ENCODE measurements at regions not wholly inside any gene's neighbourhood (a gene's known extent, or its start where the extent isn't known, plus 50 kb on each side); places are given as distances from the start of the nearest gene placed in this dataset.

- Histone ChIP-seq H3K27ac (no peak overlapping the region), H3K4me1 (no peaks in the 10 kb centered on the region), H4K20me1 (no peaks in the 10 kb centered on the region), H3K36me3 (no peaks in the 10 kb centered on the region), H3K4me3 (no peak overlapping the region), H3K4me2 (no peak overlapping the region), H3K9ac (no peak overlapping the region), H3K27me3 (no peaks in the 10 kb centered on the region), H3K9me3 (no peaks in the 10 kb centered on the region)
- no peak for TF ChIP-seq Cebpa-rat (IDR thresholded peaks at IDR 0.05)
Observed at GRCh38 chr7:35508623-35509400, 186.1 kb downstream of the HERPUD2 start.

- H3K4me3 ChIP-seq = no peak overlapping the region
- no peak overlapping the region for H3K9ac ChIP-seq
- no peak overlapping the region for H3K4me2 ChIP-seq
- no peaks in the 10 kb centered on the region for H4K20me1 ChIP-seq
- no peaks in the 10 kb centered on the region for H3K36me3 ChIP-seq
- H3K27me3 ChIP-seq = no peaks in the 10 kb centered on the region
- no peaks in the 10 kb centered on the region for H3K4me1 ChIP-seq
- no peaks in the 10 kb centered on the region for H3K9me3 ChIP-seq
- no peak for TF ChIP-seq Cebpa-rat (IDR thresholded peaks at IDR 0.05)
- no peak overlapping the region for H3K27ac ChIP-seq
Observed at GRCh38 chr7:35505066-35505465, 189.9 kb downstream of the HERPUD2 start.

GRCh38 chr7:35504365-35504764, 190.6 kb downstream of the HERPUD2 start:
- Histone ChIP-seq H3K4me2 (no peak overlapping the region), H3K27ac (no peak overlapping the region), H3K4me1 (no peaks in the 10 kb centered on the region), H3K9ac (no peak overlapping the region), H4K20me1 (no peaks in the 10 kb centered on the region), H3K36me3 (no peaks in the 10 kb centered on the region), H3K27me3 (no peaks in the 10 kb centered on the region), H3K9me3 (no peaks in the 10 kb centered on the region), H3K4me3 (no peak overlapping the region)
- no peak for TF ChIP-seq Cebpa-rat (IDR thresholded peaks at IDR 0.05)

GRCh38 chr7:35501681-35502080, 193.3 kb downstream of the HERPUD2 start:
- no peaks in the 10 kb centered on the region for H3K27me3 ChIP-seq

GRCh38 chr7:35499226-35499625, 195.7 kb downstream of the HERPUD2 start:
- no peaks in the 10 kb centered on the region for H4K20me1 ChIP-seq
- no peak overlapping the region for H3K4me3 ChIP-seq
- peaks cover 28% of the 10 kb centered on the region for H3K4me1 ChIP-seq
- no peak overlapping the region for H3K4me2 ChIP-seq
- H3K9me3 ChIP-seq = no peaks in the 10 kb centered on the region
- H3K9ac ChIP-seq = no peak overlapping the region
- no peaks in the 10 kb centered on the region for H3K27me3 ChIP-seq
- TF ChIP-seq Cebpa-rat (IDR thresholded peaks at IDR 0.05) = no peak
- H3K27ac ChIP-seq = no peak overlapping the region
- H3K36me3 ChIP-seq = no peaks in the 10 kb centered on the region

More at GRCh38 chr7:35501681-35502080, 193.3 kb downstream of the HERPUD2 start:
- no peaks in the 10 kb centered on the region for H3K9me3 ChIP-seq
- peaks cover 20% of the 10 kb centered on the region for H3K4me1 ChIP-seq
- no peaks in the 10 kb centered on the region for H4K20me1 ChIP-seq
- H3K36me3 ChIP-seq = no peaks in the 10 kb centered on the region
- H3K27ac ChIP-seq = no peak overlapping the region
- TF ChIP-seq Cebpa-rat (IDR thresholded peaks at IDR 0.05) = no peak
- H3K4me3 ChIP-seq = no peak overlapping the region
- no peak overlapping the region for H3K4me2 ChIP-seq
- H3K9ac ChIP-seq = no peak overlapping the region

- H3K4me3 ChIP-seq = no peak overlapping the region
- H3K27me3 ChIP-seq = no peaks in the 10 kb centered on the region
- H3K4me1 ChIP-seq = peaks cover 28% of the 10 kb centered on the region
- no peak overlapping the region for H3K4me2 ChIP-seq
- H3K9me3 ChIP-seq = no peaks in the 10 kb centered on the region
- no peaks in the 10 kb centered on the region for H3K36me3 ChIP-seq
- no peaks in the 10 kb centered on the region for H4K20me1 ChIP-seq
- TF ChIP-seq Cebpa-rat (IDR thresholded peaks at IDR 0.05) = no peak
- H3K9ac ChIP-seq = no peak overlapping the region
- H3K27ac ChIP-seq = no peak overlapping the region
Observed at GRCh38 chr7:35498416-35498815, 196.5 kb downstream of the HERPUD2 start.

GRCh38 chr7:35495844-35496243, 199.1 kb downstream of the HERPUD2 start:
- Histone ChIP-seq H3K36me3 (no peaks in the 10 kb centered on the region), H4K20me1 (no peaks in the 10 kb centered on the region), H3K4me1 (peaks cover 28% of the 10 kb centered on the region), H3K27ac (no peak overlapping the region), H3K4me2 (peak overlapping the region; percentile 48; the same call in 1 of the 2 replicates), H3K9me3 (no peaks in the 10 kb centered on the region), H3K9ac (no peak overlapping the region), H3K4me3 (no peak overlapping the region), H3K27me3 (no peaks in the 10 kb centered on the region)
- TF ChIP-seq Cebpa-rat (IDR thresholded peaks at IDR 0.05) = no peak

GRCh38 chr7:35495377-35495776, 199.6 kb downstream of the HERPUD2 start:
- no peak for TF ChIP-seq Cebpa-rat (IDR thresholded peaks at IDR 0.05)
- no peak overlapping the region for H3K9ac ChIP-seq
- no peaks in the 10 kb centered on the region for H4K20me1 ChIP-seq
- no peaks in the 10 kb centered on the region for H3K27me3 ChIP-seq
- H3K36me3 ChIP-seq = no peaks in the 10 kb centered on the region
- H3K27ac ChIP-seq = no peak overlapping the region
- H3K4me3 ChIP-seq = no peak overlapping the region
- peaks cover 28% of the 10 kb centered on the region for H3K4me1 ChIP-seq
- no peaks in the 10 kb centered on the region for H3K9me3 ChIP-seq
- no peak overlapping the region for H3K4me2 ChIP-seq

- Histone ChIP-seq H3K4me3 (no peak overlapping the region), H3K4me1 (peaks cover 28% of the 10 kb centered on the region), H3K27ac (no peak overlapping the region), H3K27me3 (no peaks in the 10 kb centered on the region), H3K4me2 (no peak overlapping the region), H3K9me3 (no peaks in the 10 kb centered on the region), H3K9ac (no peak overlapping the region), H3K36me3 (no peaks in the 10 kb centered on the region), H4K20me1 (no peaks in the 10 kb centered on the region)
- no peak for TF ChIP-seq Cebpa-rat (IDR thresholded peaks at IDR 0.05)
Observed at GRCh38 chr7:35494407-35494806, 200.5 kb downstream of the HERPUD2 start.

GRCh38 chr7:35492451-35493175, 202.3 kb downstream of the HERPUD2 start:
- H3K4me2 ChIP-seq = no peak overlapping the region
- TF ChIP-seq Cebpa-rat (IDR thresholded peaks at IDR 0.05) = no peak

More at GRCh38 chr7:35492451-35493175, 202.3 kb downstream of the HERPUD2 start:
- Histone ChIP-seq H3K4me1 (peaks cover 17% of the 10 kb centered on the region), H3K9me3 (no peaks in the 10 kb centered on the region), H3K27me3 (no peaks in the 10 kb centered on the region), H3K4me3 (no peak overlapping the region), H4K20me1 (no peaks in the 10 kb centered on the region), H3K27ac (no peak overlapping the region), H3K9ac (no peak overlapping the region), H3K36me3 (no peaks in the 10 kb centered on the region)

Data from BLaER1 (cell line).